Endodermal cell (in vitro differentiated cells): ENCODE measurements at regions not wholly inside any gene's neighbourhood (a gene's known extent, or its start where the extent isn't known, plus 50 kb on each side); places are given as distances from the start of the nearest gene placed in this dataset.

Source experiments
- DNase-seq: peaks from one replicate; pipeline ENCODE4 v3.0.0-alpha.2; 2017
- H3K27ac ChIP-seq: 2 replicates; pipeline ENCODE4 v1.5.1; 2013; ENCODE audit warnings: mild to moderate bottlenecking, low read depth, low read length, moderate library complexity
- H3K27me3 ChIP-seq: 2 replicates; pipeline ENCODE4 v1.6.1; 2013; ENCODE audit warnings: mild to moderate bottlenecking, low read length, moderate library complexity; ENCODE audit not compliant: insufficient read depth, control insufficient read depth, poor library complexity, severe bottlenecking
- H3K36me3 ChIP-seq: 2 replicates; pipeline ENCODE4 v1.7.0; 2013; ENCODE audit warnings: mild to moderate bottlenecking, low read length, moderate library complexity; ENCODE audit not compliant: control insufficient read depth, insufficient read depth
- H3K4me1 ChIP-seq: one replicate; pipeline ENCODE4 v1.7.0; 2013; ENCODE audit warnings: low read length; ENCODE audit not compliant: control insufficient read depth, insufficient read depth
- H3K4me3 ChIP-seq: 2 replicates; pipeline ENCODE4 v1.5.1; 2013; ENCODE audit warnings: mild to moderate bottlenecking, low read length, moderate library complexity
- H3K9ac ChIP-seq: 2 replicates; pipeline ENCODE4 v1.6.1; 2013; ENCODE audit warnings: mild to moderate bottlenecking, low read length, moderate library complexity; ENCODE audit not compliant: poor library complexity, severe bottlenecking; ENCODE audit errors: extremely low read depth
- H3K9me3 ChIP-seq: 2 replicates; pipeline ENCODE4 v1.6.1; 2013; ENCODE audit warnings: mild to moderate bottlenecking, low read length, moderate library complexity; ENCODE audit not compliant: control insufficient read depth
- H3K27ac Mint-ChIP-seq: 2 replicates; pipeline ENCODE4 v1.8.0; 2020; ENCODE audit warnings: mixed read lengths
- H3K27me3 Mint-ChIP-seq: 2 replicates; pipeline ENCODE4 v1.8.0; 2021; ENCODE audit warnings: mild to moderate bottlenecking, mixed read lengths; ENCODE audit not compliant: insufficient read depth
- H3K36me3 Mint-ChIP-seq: 2 replicates; pipeline ENCODE4 v1.8.0; 2020; ENCODE audit warnings: low read depth, mixed read lengths
- H3K4me1 Mint-ChIP-seq: 2 replicates; pipeline ENCODE4 v1.8.0; 2020; ENCODE audit warnings: mixed read lengths
- H3K4me3 Mint-ChIP-seq: 2 replicates; pipeline ENCODE4 v1.8.0; 2020; ENCODE audit warnings: mild to moderate bottlenecking, moderate library complexity, mixed read lengths
- H3K9me3 Mint-ChIP-seq: 2 replicates; pipeline ENCODE4 v1.8.0; 2020; ENCODE audit warnings: mild to moderate bottlenecking, mixed read lengths
- CTCF ChIP-seq: fragments of 200-600 bp; sonication (generic); conservative IDR thresholded peaks from 2 replicates; pipeline ENCODE4 v1.5.0; 2021; ENCODE audit warnings: antibody characterized with exemption, mild to moderate bottlenecking
- WGBS, 2 experiments: methylation state at CpG; one replicate each; pipeline versions ENCODE4 v1.1.5 to v1.1.7; 2013; ENCODE audit warnings: missing lambda C conversion rate in 2 of 2, mixed read lengths in 1 of 2; ENCODE audit not compliant: insufficient coverage in 1 of 2, insufficient read length in 1 of 2; 5-methylcytosine and 5-hydroxymethylcytosine counted together

GRCh38 chr2:131656816-131657633 is 129.3 kb downstream of the CCDC74A start:
- no peaks in the 10 kb centered on the region for H3K9me3 Mint-ChIP-seq
- no peaks in the 10 kb centered on the region for H3K4me1 ChIP-seq
- no peaks in the 10 kb centered on the region for H3K36me3 Mint-ChIP-seq
- no peak overlapping the region for H3K27ac Mint-ChIP-seq
- H3K4me1 Mint-ChIP-seq, result no peaks in the 10 kb centered on the region
- H3K27me3 ChIP-seq, result no peaks in the 10 kb centered on the region
- H3K4me3 Mint-ChIP-seq, result no peak overlapping the region
- H3K9me3 ChIP-seq, result no peaks in the 10 kb centered on the region
- DNase-seq, result no peak
- H3K27ac ChIP-seq, result no peak overlapping the region
- TF ChIP-seq CTCF, result no peak
- no peaks in the 10 kb centered on the region for H3K36me3 ChIP-seq
- H3K9ac ChIP-seq, result no peak overlapping the region
- WGBS, 2 experiments, result 90 to 94% methylated on average over 14 to 32 of the region's 32 CpGs
- peaks cover 7% of the 10 kb centered on the region for H3K27me3 Mint-ChIP-seq
- no peak overlapping the region for H3K4me3 ChIP-seq

GRCh38 chr2:131657895-131658768 is 130.4 kb downstream of the CCDC74A start:
- Mint-ChIP-seq H3K27me3 (peaks cover 15% of the 10 kb centered on the region), H3K4me3 (no peak overlapping the region), H3K9me3 (no peaks in the 10 kb centered on the region), H3K27ac (no peak overlapping the region), H3K36me3 (no peaks in the 10 kb centered on the region), H3K4me1 (no peaks in the 10 kb centered on the region)
- H3K36me3 ChIP-seq, result no peaks in the 10 kb centered on the region
- DNase-seq, result no peak
- WGBS, 2 experiments, result 96% methylated on average over 19 to 49 of the region's 49 CpGs
- no peak for TF ChIP-seq CTCF
- no peaks in the 10 kb centered on the region for H3K4me1 ChIP-seq
- no peaks in the 10 kb centered on the region for H3K27me3 ChIP-seq
- no peak overlapping the region for H3K9ac ChIP-seq
- no peaks in the 10 kb centered on the region for H3K9me3 ChIP-seq
- H3K27ac ChIP-seq, result no peak overlapping the region
- H3K4me3 ChIP-seq, result no peak overlapping the region

GRCh38 chr2:131658769-131659131 is 131.1 kb downstream of the CCDC74A start:
- Histone ChIP-seq H3K9ac (no peak overlapping the region), H3K36me3 (no peaks in the 10 kb centered on the region), H3K9me3 (no peaks in the 10 kb centered on the region), H3K4me1 (no peaks in the 10 kb centered on the region), H3K27me3 (no peaks in the 10 kb centered on the region), H3K4me3 (no peak overlapping the region), H3K27ac (no peak overlapping the region)
- Mint-ChIP-seq H3K9me3 (no peaks in the 10 kb centered on the region), H3K4me1 (no peaks in the 10 kb centered on the region), H3K4me3 (no peak overlapping the region), H3K27me3 (peaks cover 16% of the 10 kb centered on the region), H3K27ac (no peak overlapping the region), H3K36me3 (no peaks in the 10 kb centered on the region)
- no peak for TF ChIP-seq CTCF
- no peak for DNase-seq
- 89 to 91% methylated on average over 1 to 16 of the region's 16 CpGs for WGBS, 2 experiments
